ENCODE measurements at regions not wholly inside any gene's neighbourhood (a gene's known extent, or its start where the extent isn't known, plus 50 kb on each side); places are given as distances from the start of the nearest gene placed in this dataset.

- no peak for DNase-seq
Observed at GRCh38 chr17:72534265-72534664, 413.4 kb downstream of the SOX9 start.

- no peak for DNase-seq
Observed at GRCh38 chr17:72534776-72535175, 414.0 kb downstream of the SOX9 start.

- DNase-seq, result no peak
Observed at GRCh38 chr17:72535346-72535745, 414.5 kb downstream of the SOX9 start.

GRCh38 chr17:72535779-72536178 lies 415.0 kb downstream of the SOX9 start:
- DNase-seq, result no peak

- no peak for DNase-seq
Observed at GRCh38 chr17:72536788-72537187, 416.0 kb downstream of the SOX9 start.

GRCh38 chr17:72538443-72538842 lies 417.6 kb downstream of the SOX9 start:
- DNase-seq, result no peak

GRCh38 chr17:72538901-72539352 lies 418.1 kb downstream of the SOX9 start:
- no peak for DNase-seq

- no peak for DNase-seq
Observed at GRCh38 chr17:72539981-72540897, 419.4 kb downstream of the SOX9 start.

- no peak for DNase-seq
Observed at GRCh38 chr17:72542317-72542716, 421.5 kb downstream of the SOX9 start.

- no peak for DNase-seq
Observed at GRCh38 chr17:72545766-72546165, 424.9 kb downstream of the SOX9 start.

- DNase-seq, result no peak
Observed at GRCh38 chr17:72553051-72553755, 432.4 kb downstream of the SOX9 start.

- no peak for DNase-seq
Observed at GRCh38 chr17:72554508-72554907, 433.7 kb downstream of the SOX9 start.

GRCh38 chr17:72555052-72555451 lies 434.2 kb downstream of the SOX9 start:
- DNase-seq, result no peak

GRCh38 chr17:72556944-72557826 lies 436.4 kb downstream of the SOX9 start:
- DNase-seq, result peak; percentile 7

- no peak for DNase-seq
Observed at GRCh38 chr17:72558971-72559476, 438.2 kb downstream of the SOX9 start.

- DNase-seq, result no peak
Observed at GRCh38 chr17:72560303-72561247, 439.8 kb downstream of the SOX9 start.

- DNase-seq, result no peak
Observed at GRCh38 chr17:72561266-72561665, 440.4 kb downstream of the SOX9 start.

- no peak for DNase-seq
Observed at GRCh38 chr17:72561680-72562079, 440.9 kb downstream of the SOX9 start.

GRCh38 chr17:72562615-72563188 lies 441.9 kb downstream of the SOX9 start:
- DNase-seq, result no peak

GRCh38 chr17:72563952-72564351 lies 443.1 kb downstream of the SOX9 start:
- no peak for DNase-seq

- no peak for DNase-seq
Observed at GRCh38 chr17:72565006-72565405, 444.2 kb downstream of the SOX9 start.
